Inflammatory macrophage treated with lipopolysaccharide for 4 hours (primary cell): ENCODE measurements at regions not wholly inside any gene's neighbourhood (a gene's known extent, or its start where the extent isn't known, plus 50 kb on each side); places are given as distances from the start of the nearest gene placed in this dataset.

ENCODE experiments used
- DNase-seq: peaks from one replicate; pipeline ENCODE4 v3.0.0-alpha.2; 2020

GRCh38 chr9:108392877-108393276 lies 462.9 kb downstream of the ACTL7B start:
- DNase-seq: no peak

- DNase-seq: peak; percentile 44
Observed at GRCh38 chr9:108389056-108389455, 466.7 kb downstream of the ACTL7B start.

- DNase-seq: no peak
Observed at GRCh38 chr9:108386859-108387384, 468.9 kb downstream of the ACTL7B start.

- peak; percentile 52 for DNase-seq
Observed at GRCh38 chr9:108386032-108386431, 469.8 kb downstream of the ACTL7B start.

- no peak for DNase-seq
Observed at GRCh38 chr9:108383796-108384195, 472.0 kb downstream of the ACTL7B start.

- DNase-seq: no peak
Observed at GRCh38 chr9:108382310-108382709, 473.5 kb downstream of the ACTL7B start.

- no peak for DNase-seq
Observed at GRCh38 chr9:108377881-108378280, 477.9 kb downstream of the ACTL7B start.

- DNase-seq: no peak
Observed at GRCh38 chr9:108377382-108377781, 478.4 kb downstream of the ACTL7B start.

GRCh38 chr9:108376140-108376539 lies 479.6 kb downstream of the ACTL7B start:
- no peak for DNase-seq

- DNase-seq: peak; percentile 1
Observed at GRCh38 chr9:108374626-108375025, 481.2 kb downstream of the ACTL7B start.

- DNase-seq: no peak
Observed at GRCh38 chr9:108367188-108367587, 488.6 kb downstream of the ACTL7B start.

- DNase-seq: no peak
Observed at GRCh38 chr9:108363311-108363710, 492.5 kb downstream of the ACTL7B start.

- DNase-seq: no peak
Observed at GRCh38 chr9:108360304-108360703, 495.5 kb downstream of the ACTL7B start.

- no peak for DNase-seq
Observed at GRCh38 chr9:108356806-108357205, 499.0 kb downstream of the ACTL7B start.

GRCh38 chr9:108351571-108351970 lies 504.2 kb downstream of the ACTL7B start:
- no peak for DNase-seq

- DNase-seq: no peak
Observed at GRCh38 chr9:108347463-108348188, 508.2 kb downstream of the ACTL7B start.

- DNase-seq: no peak
Observed at GRCh38 chr9:108345826-108346225, 510.0 kb downstream of the ACTL7B start.

- no peak for DNase-seq
Observed at GRCh38 chr9:108339251-108339650, 516.5 kb downstream of the ACTL7B start.

GRCh38 chr9:108336575-108336974 lies 519.2 kb downstream of the ACTL7B start:
- peak; percentile 8 for DNase-seq

- DNase-seq: no peak
Observed at GRCh38 chr9:108333530-108333983, 522.2 kb downstream of the ACTL7B start.

- no peak for DNase-seq
Observed at GRCh38 chr9:108331596-108331995, 524.2 kb downstream of the ACTL7B start.

- DNase-seq: no peak
Observed at GRCh38 chr9:108325406-108325805, 530.4 kb downstream of the ACTL7B start.

GRCh38 chr9:108323615-108324014 lies 532.2 kb downstream of the ACTL7B start:
- no peak for DNase-seq

- no peak for DNase-seq
Observed at GRCh38 chr9:108322326-108323098, 533.3 kb downstream of the ACTL7B start.
